Spleen (tissue), 11 donors: ENCODE measurements at regions not wholly inside any gene's neighbourhood (a gene's known extent, or its start where the extent isn't known, plus 50 kb on each side); places are given as distances from the start of the nearest gene placed in this dataset.

Source experiments
- DNase-seq: peaks from one replicate; pipeline ENCODE4 v3.0.0-alpha.2; 2020
- H3K27ac ChIP-seq, 8 donors: fragments of 200-600 bp; sonication (generic) in 7 of 8; 1 replicate in 4 of 8; 2 replicates in 4 of 8; pipeline versions ENCODE4 v1.5.0 to v1.8.0; 2016 to 2021; ENCODE audit warnings: inconsistent platforms in 4 of 8, mild to moderate bottlenecking in 4 of 8, moderate library complexity in 1 of 8
- H3K27me3 ChIP-seq, 7 donors: fragments of 200-600 bp; sonication (generic) in 6 of 7; replicated peaks in 1 of 7; 1 replicate in 4 of 7; 2 replicates in 3 of 7; pipeline versions ENCODE4 v1.5.0 to v1.8.0; 2016 to 2021; ENCODE audit warnings: inconsistent platforms in 3 of 7, mild to moderate bottlenecking in 1 of 7
- H3K36me3 ChIP-seq, 6 donors: fragments of 200-600 bp; sonication (generic) in 5 of 6; 1 replicate in 4 of 6; 2 replicates in 2 of 6; pipeline versions ENCODE4 v1.5.0 to v1.8.0; 2016 to 2021; ENCODE audit warnings: inconsistent platforms in 2 of 6
- H3K4me1 ChIP-seq, 6 donors: fragments of 200-600 bp; sonication (generic) in 5 of 6; 1 replicate in 3 of 6; 2 replicates in 3 of 6; pipeline versions ENCODE4 v1.5.0 to v1.8.0; 2016 to 2021; ENCODE audit warnings: inconsistent platforms in 3 of 6
- H3K4me3 ChIP-seq, 8 donors: fragments of 200-600 bp; sonication (generic) in 7 of 8; 1 replicate in 4 of 8; 2 replicates in 4 of 8; pipeline versions ENCODE4 v1.5.0 to v1.8.0; 2016 to 2021; ENCODE audit warnings: inconsistent platforms in 4 of 8, mild to moderate bottlenecking in 4 of 8, moderate library complexity in 2 of 8
- H3K9me3 ChIP-seq, 8 donors: fragments of 200-600 bp; sonication (generic) in 7 of 8; 1 replicate in 4 of 8; 2 replicates in 4 of 8; pipeline versions ENCODE4 v1.5.0 to v1.8.0; 2016 to 2021; ENCODE audit warnings: inconsistent platforms in 4 of 8
- CTCF ChIP-seq, 11 experiments: fragments of 200-600 bp in 7 of 11; fragments of 450-650 bp in 4 of 11; sonication (generic) in 4 of 11; IDR thresholded peaks in 8 of 11; conservative IDR thresholded peaks in 3 of 11; 1 replicate in 7 of 11; 2 replicates in 4 of 11; pipeline versions ENCODE4 v1.4.0 to v1.8.0; 2016 to 2021; ENCODE audit warnings: antibody characterized with exemption in 11 of 11, inconsistent platforms in 4 of 11, mild to moderate bottlenecking in 1 of 11
- POLR2A ChIP-seq, 3 donors: fragments of 450-650 bp; IDR thresholded peaks; one replicate each; pipeline ENCODE4 v1.5.1; 2017; ENCODE audit warnings: antibody characterized with exemption in 3 of 3, mild to moderate bottlenecking in 1 of 3
- POLR2AphosphoS5 ChIP-seq, 3 donors: sonication (generic); formaldehyde crosslinking; IDR thresholded peaks; one replicate each; pipeline ENCODE4 v1.5.1; 2017; ENCODE audit warnings: antibody characterized with exemption in 3 of 3
- whole genome bisulfite sequencing, 5 donors: extraction: QIAGEN DNeasy Blood & Tissue Kit in 3 of 5; methylation state at CpG; one replicate each; pipeline versions ENCODE4 v1.1.5 to v1.1.7; 2013 to 2018; 5-methylcytosine and 5-hydroxymethylcytosine counted together
- intact Hi-C: fragments of 100-400 bp; cut with DNase I; formaldehyde crosslinking; loops from one replicate; pipeline ENCODE4 v1.15.0; 2023; ENCODE audit warnings: low total_unique reads
- donor health status: healthy with polysubstance abuse.
- donor health status: DM: no; HTN: no; CAD: no; lungs with moderate emphysema.
- donor health status: DM: no; HTN: no; CAD: no.
- donor health status: Bipolar disorder and iron deficiency.
- donor health status: healthy.
- donor health status: DM: no; HTN: no; CAD: no.
- donor health status: DM: yes; HTN: yes; CAD: no.

DNA sequence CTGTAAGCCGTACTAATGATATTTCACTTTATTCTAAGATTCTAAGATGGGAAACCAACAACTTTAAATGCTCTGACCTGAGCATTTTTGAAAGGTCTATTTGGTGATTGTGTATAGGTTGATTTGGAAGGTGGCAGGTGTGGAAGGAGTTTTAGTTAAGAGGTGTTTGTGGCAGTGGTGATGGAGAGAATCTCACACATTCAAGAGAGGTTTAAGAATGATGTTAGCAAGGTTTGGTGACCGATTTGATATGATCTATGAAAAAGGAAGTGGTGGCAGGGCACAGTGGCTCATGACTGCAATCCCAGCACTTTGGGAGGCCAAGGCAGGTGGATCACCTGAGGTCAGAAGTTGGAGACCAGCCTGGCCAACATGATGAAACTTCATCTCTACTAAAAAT is 319.2 kb upstream of the CD180 start:
- Histone ChIP-seq H3K9me3 (no peaks in the 10 kb centered on the region), H3K27me3 (no peaks in the 10 kb centered on the region), H3K4me1 (peaks cover 0 to 16% (median 8%) of the 10 kb centered on the region in 6 donors), H3K27ac (peak overlapping the region in 4 of 8 donors; percentile 35 to 69 (median 48)), H3K36me3 (no peaks in the 10 kb centered on the region), H3K4me3 (no peak overlapping the region)
- DNase-seq: no peak
- intact Hi-C loops: no loop called here
- WGBS, 5 donors: 68 to 77% (median 74%) methylated on average over 2 of the region's 2 CpGs
- no peak for TF ChIP-seq CTCF (IDR thresholded peaks at IDR 0.05 in 8 of 11, conservative IDR thresholded peaks at IDR 0.05 in 3 of 11)
- TF ChIP-seq POLR2AphosphoS5 (IDR thresholded peaks at IDR 0.05): no peak
- no peak for TF ChIP-seq POLR2A (IDR thresholded peaks at IDR 0.05)

GRCh38 chr5:67515020-67515689 is 318.6 kb upstream of the CD180 start:
- intact Hi-C loops: no loop called here
- WGBS, 5 donors: 68 to 76% (median 72%) methylated on average over 7 of the region's 7 CpGs

GRCh38 chr5:67512758-67513157 is 316.2 kb upstream of the CD180 start:
- DNase-seq: no peak
- Histone ChIP-seq H3K9me3 (no peaks in the 10 kb centered on the region), H3K36me3 (no peaks in the 10 kb centered on the region), H3K27me3 (no peaks in the 10 kb centered on the region), H3K4me1 (peaks cover 0 to 16% (median 8%) of the 10 kb centered on the region in 6 donors), H3K27ac (no peak overlapping the region), H3K4me3 (no peak overlapping the region)
- intact Hi-C loops: no loop called here
- no peak for TF ChIP-seq CTCF (IDR thresholded peaks at IDR 0.05 in 8 of 11, conservative IDR thresholded peaks at IDR 0.05 in 3 of 11)
- TF ChIP-seq POLR2AphosphoS5 (IDR thresholded peaks at IDR 0.05): no peak
- TF ChIP-seq POLR2A (IDR thresholded peaks at IDR 0.05): no peak
- 77 to 90% (median 85%) methylated on average over 1 of the region's 1 CpG for WGBS, 5 donors

More at GRCh38 chr5:67515020-67515689, 318.6 kb upstream of the CD180 start:
- Histone ChIP-seq H3K27me3 (no peaks in the 10 kb centered on the region), H3K27ac (peak overlapping the region in 4 of 8 donors; percentile 35 to 69 (median 48)), H3K9me3 (no peaks in the 10 kb centered on the region), H3K4me3 (no peak overlapping the region), H3K36me3 (no peaks in the 10 kb centered on the region), H3K4me1 (peaks cover 0 to 16% (median 8%) of the 10 kb centered on the region in 6 donors)
- TF ChIP-seq POLR2AphosphoS5 (IDR thresholded peaks at IDR 0.05): no peak
- TF ChIP-seq POLR2A (IDR thresholded peaks at IDR 0.05): no peak
- no peak for TF ChIP-seq CTCF (IDR thresholded peaks at IDR 0.05 in 8 of 11, conservative IDR thresholded peaks at IDR 0.05 in 3 of 11)
- DNase-seq: no peak

GRCh38 chr5:67511911-67512310 is 315.3 kb upstream of the CD180 start:
- H3K27me3 ChIP-seq: no peaks in the 10 kb centered on the region
- no peak overlapping the region for H3K4me3 ChIP-seq
- H3K36me3 ChIP-seq: no peaks in the 10 kb centered on the region
- intact Hi-C loops: no loop called here
- H3K4me1 ChIP-seq: peaks cover 0 to 16% (median 8%) of the 10 kb centered on the region in 6 donors
- no peaks in the 10 kb centered on the region for H3K9me3 ChIP-seq
- WGBS, 5 donors: 89 to 97% (median 94%) methylated on average over 1 of the region's 1 CpG
- no peak overlapping the region for H3K27ac ChIP-seq
- TF ChIP-seq CTCF (IDR thresholded peaks at IDR 0.05 in 8 of 11, conservative IDR thresholded peaks at IDR 0.05 in 3 of 11): no peak
- TF ChIP-seq POLR2AphosphoS5 (IDR thresholded peaks at IDR 0.05): no peak
- no peak for TF ChIP-seq POLR2A (IDR thresholded peaks at IDR 0.05)
- DNase-seq: no peak
